GM18507 (cell line): ENCODE measurements at regions not wholly inside any gene's neighbourhood (a gene's known extent, or its start where the extent isn't known, plus 50 kb on each side); places are given as distances from the start of the nearest gene placed in this dataset.

ENCODE experiments used
- DNase-seq: peaks from one replicate; pipeline ENCODE4 v3.0.0; 2011; ENCODE audit warnings: low read depth; ENCODE audit not compliant: insufficient read length; ENCODE audit errors: extremely low spot score
- FAIRE-seq: peaks from 2 replicates; lab custom pipeline; 2011; peaks lifted over from hg19 to GRCh38; lab: Jason Lieb, UNC

DNA sequence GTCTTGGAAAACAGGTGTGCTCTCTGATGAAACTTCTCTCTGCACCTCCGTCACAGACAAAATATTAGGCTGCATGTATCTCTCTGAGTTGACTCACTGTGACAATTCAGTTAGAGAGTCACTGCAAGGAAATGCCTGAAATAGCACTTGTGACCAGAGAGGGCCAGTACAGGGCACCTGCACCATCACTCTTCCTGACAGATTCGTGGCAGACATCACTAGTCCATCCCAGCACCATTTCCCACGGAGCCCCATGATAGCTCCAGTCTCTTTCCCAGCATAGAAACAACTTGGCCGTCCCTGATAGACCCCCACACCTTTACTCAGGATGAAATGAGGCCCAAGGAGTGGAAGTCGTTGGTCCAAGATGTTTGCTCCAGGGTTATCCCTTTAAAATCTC is 73.3 kb upstream of the ISX start:
- FAIRE-seq (no peak), DNase-seq (no peak)

DNA sequence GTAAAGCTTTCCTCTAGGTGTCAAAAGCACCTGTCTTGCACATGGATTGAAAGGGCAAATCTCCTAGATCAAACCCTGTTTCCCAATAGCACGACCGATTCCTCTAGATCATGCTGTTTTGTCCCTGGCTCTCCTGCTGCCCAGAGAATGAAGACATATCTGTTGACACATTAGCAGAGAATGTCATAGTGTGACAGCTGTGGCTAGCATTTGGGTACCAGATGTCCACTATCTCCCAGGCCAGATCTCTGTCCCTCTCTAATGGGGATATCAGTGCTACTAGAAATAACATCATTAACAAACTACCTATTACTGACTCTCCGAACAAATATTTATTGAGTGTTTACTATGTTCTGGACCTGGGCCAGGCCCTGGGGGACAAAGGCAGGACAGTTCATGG is 72.4 kb upstream of the ISX start:
- DNase-seq (no peak), FAIRE-seq (no peak)

DNA sequence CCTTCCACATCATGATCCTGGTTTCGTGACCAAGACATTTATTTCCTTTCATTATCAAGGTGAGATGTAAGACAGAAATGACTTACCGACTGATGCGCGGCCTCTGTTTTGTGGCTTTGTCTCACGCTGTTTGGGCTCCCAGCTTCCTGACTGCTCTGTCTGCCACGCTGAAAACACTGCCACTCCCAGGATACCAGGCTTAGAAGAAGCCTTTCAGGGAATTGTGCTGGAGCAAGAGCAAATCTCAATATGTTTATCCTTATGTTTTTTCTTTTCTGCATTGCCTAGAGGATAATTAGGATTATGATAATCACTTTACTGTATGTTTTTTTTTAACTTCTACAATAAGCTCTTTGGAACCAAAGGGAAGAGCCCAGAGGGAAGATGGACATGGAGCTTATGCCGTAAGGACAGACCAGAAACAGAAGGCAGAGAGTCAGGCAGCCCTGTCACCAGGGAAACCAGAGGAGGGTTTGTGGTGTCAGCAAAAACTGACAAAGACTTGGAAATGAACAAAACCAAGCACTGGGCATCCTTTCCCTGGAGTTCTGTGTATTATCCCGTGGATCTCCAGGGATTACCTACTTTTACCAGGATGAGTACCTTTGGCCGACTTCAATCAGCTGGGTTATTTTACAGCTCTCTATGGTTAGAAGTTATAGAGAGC is 68.2 kb upstream of the ISX start:
- FAIRE-seq = no peak
- no peak for DNase-seq

DNA sequence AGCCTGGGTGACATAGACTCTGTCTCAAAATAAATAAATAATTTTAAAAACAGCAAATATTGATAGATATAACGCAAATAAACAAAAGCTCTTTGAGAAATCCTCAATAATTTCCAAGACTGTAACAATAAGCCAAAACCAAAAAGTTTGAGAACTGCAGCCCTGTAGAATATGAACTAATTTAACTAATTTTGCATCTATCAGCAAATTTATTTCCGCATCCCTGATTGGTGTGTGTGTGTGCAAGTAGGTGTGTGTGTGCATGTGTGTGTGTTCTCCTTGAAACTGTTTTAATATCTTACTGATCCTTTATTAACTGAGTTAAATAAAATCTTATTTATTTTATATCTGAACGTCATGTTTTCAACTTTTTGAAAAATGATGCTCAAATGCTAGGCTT is 67.0 kb upstream of the ISX start:
- DNase-seq (no peak), FAIRE-seq (no peak)

DNA sequence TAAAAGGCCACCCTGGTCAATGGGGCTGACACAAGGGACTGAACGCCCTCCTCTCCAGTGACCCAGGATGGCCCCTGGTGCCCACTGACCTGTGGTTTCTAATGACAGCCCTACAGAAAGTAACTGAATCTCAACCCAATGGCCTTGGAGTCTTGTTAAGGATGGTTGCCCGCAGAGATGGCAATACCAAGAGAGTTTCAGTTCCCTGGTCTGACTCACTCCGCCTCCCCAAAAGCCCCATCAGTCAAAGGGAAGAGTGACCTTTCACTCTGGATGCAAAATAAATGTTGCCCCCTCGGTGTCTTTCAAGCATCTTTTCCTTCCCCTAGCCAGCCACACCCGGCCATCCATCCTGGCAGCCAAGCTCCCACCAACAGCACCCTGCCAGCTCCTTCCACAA is 57.7 kb upstream of the ISX start:
- no peak for DNase-seq
- FAIRE-seq = no peak

DNA sequence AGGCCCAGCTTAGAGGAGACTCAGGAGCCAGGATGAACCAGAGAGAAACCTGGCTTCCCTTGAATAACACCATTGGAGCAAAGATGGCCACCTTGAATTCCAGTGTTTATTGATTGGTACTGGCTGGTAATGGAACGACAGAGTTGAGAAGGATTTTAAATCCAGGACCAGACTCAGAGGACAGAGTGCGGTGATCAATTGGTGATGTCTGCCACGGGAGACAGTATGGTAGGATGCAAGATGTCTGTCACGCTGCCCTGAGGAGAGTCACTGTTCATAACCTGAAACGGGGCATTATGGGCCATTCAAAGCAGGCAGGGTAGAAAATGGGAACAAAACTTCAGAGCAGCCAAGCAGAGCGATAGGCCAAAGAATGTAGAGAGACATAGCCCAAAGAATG is 55.4 kb upstream of the ISX start:
- no peak for FAIRE-seq
- no peak for DNase-seq

DNA sequence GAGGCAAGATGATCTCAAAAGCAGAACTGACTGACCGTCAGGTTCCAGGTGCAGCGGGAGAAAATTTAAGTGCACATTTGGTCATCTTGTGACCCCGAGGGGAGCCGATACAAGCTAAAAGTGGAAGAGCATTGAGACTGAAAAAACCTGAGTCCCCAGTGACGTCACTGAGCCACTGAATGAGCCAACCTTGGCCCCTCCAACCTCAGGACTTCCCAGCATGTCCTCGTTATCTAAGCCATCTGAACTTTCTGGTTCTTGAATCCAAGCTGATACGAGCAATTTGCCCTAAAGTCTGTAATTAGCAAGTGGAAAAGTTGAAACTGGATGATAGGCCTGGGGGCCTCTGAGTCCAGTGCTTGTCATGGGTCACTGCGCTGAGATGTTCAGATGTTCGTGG is 51.1 kb upstream of the ISX start:
- FAIRE-seq = no peak
- no peak for DNase-seq
